Vagina (tissue), 2 donors: ENCODE measurements at regions not wholly inside any gene's neighbourhood (a gene's known extent, or its start where the extent isn't known, plus 50 kb on each side); places are given as distances from the start of the nearest gene placed in this dataset.

Source experiments
- POLR2A ChIP-seq, 2 donors: fragments of 450-650 bp; IDR thresholded peaks; one replicate each; pipeline ENCODE4 v1.6.1; 2017; ENCODE audit warnings: antibody characterized with exemption in 2 of 2, mild to moderate bottlenecking in 2 of 2, moderate library complexity in 2 of 2
- TF ChIP-seq, protein P1 (sequence below), 3 experiments: fragments of 450-650 bp in 2 of 3; fragments of 200-600 bp in 1 of 3; sonication (generic) in 1 of 3; IDR thresholded peaks; one replicate each; pipeline ENCODE4 v1.5.1; 2017 to 2019; ENCODE audit warnings: antibody characterized with exemption in 3 of 3, mild to moderate bottlenecking in 2 of 3, moderate library complexity in 2 of 3

DNA sequence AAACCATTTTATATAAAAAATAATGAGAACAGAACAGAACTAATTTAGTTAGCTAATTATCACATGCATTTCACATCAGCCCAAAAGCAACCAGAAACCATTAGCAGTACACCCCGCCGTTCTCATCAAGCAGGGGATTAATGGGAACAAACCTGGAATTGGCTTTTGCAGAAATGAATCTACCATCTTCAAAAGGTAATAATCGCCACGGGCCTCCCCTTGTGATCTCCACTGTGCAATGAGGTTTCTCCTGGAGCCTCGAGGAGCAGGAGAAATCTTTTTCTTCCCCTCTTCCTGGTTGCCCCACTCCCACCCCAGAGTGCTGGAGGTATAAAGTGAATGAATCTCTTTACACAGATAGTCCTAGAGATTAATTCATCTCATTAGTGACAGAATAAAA lies 1003.5 kb downstream of the AGBL1 start:
- no peak for TF ChIP-seq POLR2A (IDR thresholded peaks at IDR 0.05)
- TF ChIP-seq, protein P1, sequence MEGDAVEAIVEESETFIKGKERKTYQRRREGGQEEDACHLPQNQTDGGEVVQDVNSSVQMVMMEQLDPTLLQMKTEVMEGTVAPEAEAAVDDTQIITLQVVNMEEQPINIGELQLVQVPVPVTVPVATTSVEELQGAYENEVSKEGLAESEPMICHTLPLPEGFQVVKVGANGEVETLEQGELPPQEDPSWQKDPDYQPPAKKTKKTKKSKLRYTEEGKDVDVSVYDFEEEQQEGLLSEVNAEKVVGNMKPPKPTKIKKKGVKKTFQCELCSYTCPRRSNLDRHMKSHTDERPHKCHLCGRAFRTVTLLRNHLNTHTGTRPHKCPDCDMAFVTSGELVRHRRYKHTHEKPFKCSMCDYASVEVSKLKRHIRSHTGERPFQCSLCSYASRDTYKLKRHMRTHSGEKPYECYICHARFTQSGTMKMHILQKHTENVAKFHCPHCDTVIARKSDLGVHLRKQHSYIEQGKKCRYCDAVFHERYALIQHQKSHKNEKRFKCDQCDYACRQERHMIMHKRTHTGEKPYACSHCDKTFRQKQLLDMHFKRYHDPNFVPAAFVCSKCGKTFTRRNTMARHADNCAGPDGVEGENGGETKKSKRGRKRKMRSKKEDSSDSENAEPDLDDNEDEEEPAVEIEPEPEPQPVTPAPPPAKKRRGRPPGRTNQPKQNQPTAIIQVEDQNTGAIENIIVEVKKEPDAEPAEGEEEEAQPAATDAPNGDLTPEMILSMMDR (IDR thresholded peaks at IDR 0.05), result no peak
